GM18868 (cell line): ENCODE measurements at regions not wholly inside any gene's neighbourhood (a gene's known extent, or its start where the extent isn't known, plus 50 kb on each side); places are given as distances from the start of the nearest gene placed in this dataset.
A peak's percentile ranks its signal among the peaks of the same experiment; 100 is the strongest.

ENCODE experiments used
- ATAC-seq: cut with Tn5 transposase; IDR thresholded peaks from one replicate; pipeline ENCODE4 v1.9.1; 2021; ENCODE audit warnings: mild to moderate bottlenecking, moderate library complexity; ENCODE audit not compliant: unreplicated experiment

GRCh38 chr12:4857472-4858291 is 52.0 kb upstream of the KCNA1 start:
- peak; percentile 66 for ATAC-seq

GRCh38 chr12:4858386-4858785 is 51.3 kb upstream of the KCNA1 start:
- ATAC-seq, result no peak

- no peak for ATAC-seq
Observed at GRCh38 chr12:4859478-4860210, 50.1 kb upstream of the KCNA1 start.
